Suppressor macrophage treated with lipopolysaccharide for 4 hours (primary cell): ENCODE measurements at regions not wholly inside any gene's neighbourhood (a gene's known extent, or its start where the extent isn't known, plus 50 kb on each side); places are given as distances from the start of the nearest gene placed in this dataset.

ENCODE experiments used
- DNase-seq: peaks from one replicate; pipeline ENCODE4 v3.0.0-alpha.2; 2020

GRCh38 chr2:158006961-158007719 lies 94.5 kb upstream of the UPP2 start:
- peak; percentile 11 for DNase-seq

GRCh38 chr2:158004126-158004764 lies 97.4 kb upstream of the UPP2 start:
- no peak for DNase-seq

GRCh38 chr2:158002079-158002478 lies 99.6 kb upstream of the UPP2 start:
- DNase-seq, result no peak

- no peak for DNase-seq
Measured at GRCh38 chr2:157996799-157997198, 104.9 kb upstream of the UPP2 start.

- DNase-seq, result no peak
Measured at GRCh38 chr2:157995117-157995516, 106.6 kb upstream of the UPP2 start.

GRCh38 chr2:157991932-157992331 lies 109.7 kb upstream of the UPP2 start:
- DNase-seq, result no peak

GRCh38 chr2:157990173-157990572 lies 111.5 kb upstream of the UPP2 start:
- DNase-seq, result no peak

GRCh38 chr2:157989227-157989626 lies 112.4 kb upstream of the UPP2 start:
- no peak for DNase-seq

- DNase-seq, result no peak
Measured at GRCh38 chr2:157986761-157987160, 110.6 kb upstream of the ACVR1 start.

GRCh38 chr2:157984866-157985265 lies 108.7 kb upstream of the ACVR1 start:
- DNase-seq, result no peak

- DNase-seq, result no peak
Measured at GRCh38 chr2:157980020-157980419, 103.9 kb upstream of the ACVR1 start.

- no peak for DNase-seq
Measured at GRCh38 chr2:157971702-157972101, 95.6 kb upstream of the ACVR1 start.

- DNase-seq, result no peak
Measured at GRCh38 chr2:157967856-157968255, 91.7 kb upstream of the ACVR1 start.

GRCh38 chr2:157959249-157959648 lies 83.1 kb upstream of the ACVR1 start:
- no peak for DNase-seq

- no peak for DNase-seq
Measured at GRCh38 chr2:157957596-157957995, 81.5 kb upstream of the ACVR1 start.

GRCh38 chr2:157952558-157952957 lies 76.4 kb upstream of the ACVR1 start:
- DNase-seq, result no peak

GRCh38 chr2:157948856-157949255 lies 72.7 kb upstream of the ACVR1 start:
- no peak for DNase-seq

- DNase-seq, result no peak
Measured at GRCh38 chr2:157946919-157947557, 70.9 kb upstream of the ACVR1 start.

GRCh38 chr2:157940024-157940423 lies 63.9 kb upstream of the ACVR1 start:
- DNase-seq, result no peak

GRCh38 chr2:157938556-157938955 lies 62.4 kb upstream of the ACVR1 start:
- no peak for DNase-seq

GRCh38 chr2:157936406-157936805 lies 60.3 kb upstream of the ACVR1 start:
- DNase-seq, result peak; percentile 49

- no peak for DNase-seq
Measured at GRCh38 chr2:157935378-157935906, 59.3 kb upstream of the ACVR1 start.

- DNase-seq, result no peak
Measured at GRCh38 chr2:157934684-157935377, 58.7 kb upstream of the ACVR1 start.
